ENCODE measurements at regions not wholly inside any gene's neighbourhood (a gene's known extent, or its start where the extent isn't known, plus 50 kb on each side); places are given as distances from the start of the nearest gene placed in this dataset.

DNA sequence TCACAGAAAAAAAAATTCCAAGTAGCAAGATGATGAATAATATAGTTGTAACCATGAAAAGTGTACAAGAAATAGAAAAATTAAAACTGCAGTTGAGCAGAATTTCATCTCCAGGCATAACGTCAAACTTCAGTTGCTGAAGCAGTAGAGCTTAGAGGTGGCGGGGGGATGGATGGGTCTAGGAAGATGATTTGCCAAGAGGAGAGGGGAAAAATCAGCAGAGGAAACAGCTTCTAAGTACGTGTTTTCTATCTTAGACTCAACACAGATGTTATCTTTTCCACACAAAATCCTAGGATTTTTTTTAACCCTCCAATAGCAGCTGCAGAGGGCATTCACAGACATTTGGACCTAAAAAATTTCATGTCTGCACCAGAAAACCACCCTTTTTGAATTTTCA is 136.0 kb downstream of the OPN5 start:
- intact Hi-C loops (cut with DNase I, micrococcal nuclease) = no loop called here
- DNase-seq (no peak), ATAC-seq (ENCODE audit: poor library complexity) (no peak)
- no peaks in the 10 kb centered on the region for H3K27me3 ChIP-seq (ENCODE audit: control insufficient read depth in 1 of 2, insufficient read depth in 2 of 2, low read length in 2 of 2)
- no peaks in the 10 kb centered on the region for H3K4me1 Mint-ChIP-seq (ENCODE audit: low read depth)
- H3K9me3 Mint-ChIP-seq = no peaks in the 10 kb centered on the region
- no peak overlapping the region for H3K4me3 ChIP-seq (ENCODE audit: low read length)
- H3K36me3 Mint-ChIP-seq (ENCODE audit: low read depth) = no peaks in the 10 kb centered on the region
- no peaks in the 10 kb centered on the region for H3K27me3 Mint-ChIP-seq
- H3K27ac ChIP-seq (ENCODE audit: low read depth in 1 of 2, low read length in 2 of 2) = no peak overlapping the region
- CTCF ChIA-PET = no interaction called here
- no peak overlapping the region for H3K27ac Mint-ChIP-seq
- POLR2A ChIA-PET = no interaction called here
- no peaks in the 10 kb centered on the region for H3K4me1 ChIP-seq (ENCODE audit: insufficient read depth, low read length)
- no peaks in the 10 kb centered on the region for H3K36me3 ChIP-seq (ENCODE audit: insufficient read depth, low read length)
- H3K4me3 Mint-ChIP-seq = no peak overlapping the region
- TF ChIP-seq, protein P1, sequence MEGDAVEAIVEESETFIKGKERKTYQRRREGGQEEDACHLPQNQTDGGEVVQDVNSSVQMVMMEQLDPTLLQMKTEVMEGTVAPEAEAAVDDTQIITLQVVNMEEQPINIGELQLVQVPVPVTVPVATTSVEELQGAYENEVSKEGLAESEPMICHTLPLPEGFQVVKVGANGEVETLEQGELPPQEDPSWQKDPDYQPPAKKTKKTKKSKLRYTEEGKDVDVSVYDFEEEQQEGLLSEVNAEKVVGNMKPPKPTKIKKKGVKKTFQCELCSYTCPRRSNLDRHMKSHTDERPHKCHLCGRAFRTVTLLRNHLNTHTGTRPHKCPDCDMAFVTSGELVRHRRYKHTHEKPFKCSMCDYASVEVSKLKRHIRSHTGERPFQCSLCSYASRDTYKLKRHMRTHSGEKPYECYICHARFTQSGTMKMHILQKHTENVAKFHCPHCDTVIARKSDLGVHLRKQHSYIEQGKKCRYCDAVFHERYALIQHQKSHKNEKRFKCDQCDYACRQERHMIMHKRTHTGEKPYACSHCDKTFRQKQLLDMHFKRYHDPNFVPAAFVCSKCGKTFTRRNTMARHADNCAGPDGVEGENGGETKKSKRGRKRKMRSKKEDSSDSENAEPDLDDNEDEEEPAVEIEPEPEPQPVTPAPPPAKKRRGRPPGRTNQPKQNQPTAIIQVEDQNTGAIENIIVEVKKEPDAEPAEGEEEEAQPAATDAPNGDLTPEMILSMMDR (IDR thresholded peaks at IDR 0.05) = no peak
- no peaks in the 10 kb centered on the region for H3K9me3 ChIP-seq (ENCODE audit: control insufficient read depth in 1 of 2, insufficient read depth in 1 of 2, low read length in 2 of 2)

DNA sequence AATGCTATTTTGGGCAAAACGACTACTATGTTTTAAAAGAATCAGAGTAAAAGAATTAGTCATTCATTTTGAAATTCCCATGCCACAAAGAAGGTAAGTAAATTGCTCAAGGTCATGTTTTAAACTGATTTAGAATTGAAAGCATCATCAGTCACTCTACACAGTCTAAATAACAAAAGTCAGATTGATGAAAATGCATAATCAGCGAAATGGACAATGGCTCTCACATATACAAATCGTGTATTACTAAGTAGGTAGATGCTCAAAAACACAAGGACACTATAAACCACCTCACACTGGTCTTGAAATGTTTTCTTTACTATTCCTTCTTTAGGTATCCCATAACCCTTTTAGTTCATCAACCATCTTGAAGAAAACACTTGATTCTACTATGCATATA is 135.4 kb downstream of the OPN5 start:
- Mint-ChIP-seq H3K36me3 (ENCODE audit: low read depth) (no peaks in the 10 kb centered on the region), H3K27ac (no peak overlapping the region), H3K4me3 (no peak overlapping the region), H3K9me3 (no peaks in the 10 kb centered on the region), H3K4me1 (ENCODE audit: low read depth) (no peaks in the 10 kb centered on the region), H3K27me3 (no peaks in the 10 kb centered on the region)
- CTCF ChIA-PET = no interaction called here
- Histone ChIP-seq H3K4me3 (ENCODE audit: low read length) (no peak overlapping the region), H3K27me3 (ENCODE audit: control insufficient read depth in 1 of 2, insufficient read depth in 2 of 2, low read length in 2 of 2) (no peaks in the 10 kb centered on the region), H3K4me1 (ENCODE audit: insufficient read depth, low read length) (no peaks in the 10 kb centered on the region), H3K36me3 (ENCODE audit: insufficient read depth, low read length) (no peaks in the 10 kb centered on the region), H3K27ac (ENCODE audit: low read depth in 1 of 2, low read length in 2 of 2) (no peak overlapping the region), H3K9me3 (ENCODE audit: control insufficient read depth in 1 of 2, insufficient read depth in 1 of 2, low read length in 2 of 2) (no peaks in the 10 kb centered on the region)
- POLR2A ChIA-PET = no interaction called here
- TF ChIP-seq, protein P1 (IDR thresholded peaks at IDR 0.05) = no peak
- ATAC-seq (ENCODE audit: poor library complexity) (no peak), DNase-seq (no peak)
- intact Hi-C loops (cut with DNase I, micrococcal nuclease) = no loop called here

DNA sequence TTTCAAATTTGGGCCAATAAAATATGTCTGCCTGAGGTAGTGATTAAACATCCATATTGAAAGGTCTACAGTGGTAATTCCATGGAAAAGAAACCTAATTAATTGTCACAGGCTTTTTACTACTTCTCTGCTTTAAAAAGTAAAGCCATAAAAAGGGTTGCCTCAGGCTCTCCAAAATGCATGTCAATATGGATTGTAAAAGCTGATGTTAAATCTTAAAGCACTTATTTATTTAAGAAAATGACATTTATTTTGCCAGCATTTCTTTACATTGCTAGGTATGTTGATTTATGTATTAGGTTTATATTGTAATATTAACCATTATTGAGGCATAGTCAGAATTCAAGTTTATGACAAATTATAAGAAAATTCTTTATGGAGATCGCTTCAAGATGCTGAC is 133.2 kb downstream of the OPN5 start:
- Histone ChIP-seq H3K27me3 (ENCODE audit: control insufficient read depth in 1 of 2, insufficient read depth in 2 of 2, low read length in 2 of 2) (no peaks in the 10 kb centered on the region), H3K27ac (ENCODE audit: low read depth in 1 of 2, low read length in 2 of 2) (no peak overlapping the region), H3K4me1 (ENCODE audit: insufficient read depth, low read length) (no peaks in the 10 kb centered on the region), H3K4me3 (ENCODE audit: low read length) (no peak overlapping the region), H3K9me3 (ENCODE audit: control insufficient read depth in 1 of 2, insufficient read depth in 1 of 2, low read length in 2 of 2) (no peaks in the 10 kb centered on the region), H3K36me3 (ENCODE audit: insufficient read depth, low read length) (no peaks in the 10 kb centered on the region)
- Mint-ChIP-seq H3K36me3 (ENCODE audit: low read depth) (no peaks in the 10 kb centered on the region), H3K27me3 (no peaks in the 10 kb centered on the region), H3K4me1 (ENCODE audit: low read depth) (no peaks in the 10 kb centered on the region), H3K4me3 (no peak overlapping the region), H3K9me3 (no peaks in the 10 kb centered on the region), H3K27ac (no peak overlapping the region)
- ChIA-PET CTCF (no interaction called here), POLR2A (no interaction called here)
- DNase-seq (no peak), ATAC-seq (ENCODE audit: poor library complexity) (no peak)
- TF ChIP-seq, protein P1 (IDR thresholded peaks at IDR 0.05) = no peak
- intact Hi-C loops (cut with DNase I, micrococcal nuclease) = no loop called here

Data from CD4-positive, alpha-beta T cell (primary cell).